C4-2B (cell line): ENCODE measurements at regions not wholly inside any gene's neighbourhood (a gene's known extent, or its start where the extent isn't known, plus 50 kb on each side); places are given as distances from the start of the nearest gene placed in this dataset.

Source experiments
- H3K27ac ChIP-seq: fragments of 450-650 bp; 2 replicates; pipeline ENCODE4 v1.5.1; 2017
- ZFX ChIP-seq: fragments of 450-650 bp; IDR thresholded peaks from 2 replicates; pipeline ENCODE4 v1.6.1; 2017
- TF ChIP-seq, protein P1 (sequence below): fragments of 450-650 bp; conservative IDR thresholded peaks from 2 replicates; pipeline ENCODE4 v1.5.1; 2017; ENCODE audit warnings: mild to moderate bottlenecking

DNA sequence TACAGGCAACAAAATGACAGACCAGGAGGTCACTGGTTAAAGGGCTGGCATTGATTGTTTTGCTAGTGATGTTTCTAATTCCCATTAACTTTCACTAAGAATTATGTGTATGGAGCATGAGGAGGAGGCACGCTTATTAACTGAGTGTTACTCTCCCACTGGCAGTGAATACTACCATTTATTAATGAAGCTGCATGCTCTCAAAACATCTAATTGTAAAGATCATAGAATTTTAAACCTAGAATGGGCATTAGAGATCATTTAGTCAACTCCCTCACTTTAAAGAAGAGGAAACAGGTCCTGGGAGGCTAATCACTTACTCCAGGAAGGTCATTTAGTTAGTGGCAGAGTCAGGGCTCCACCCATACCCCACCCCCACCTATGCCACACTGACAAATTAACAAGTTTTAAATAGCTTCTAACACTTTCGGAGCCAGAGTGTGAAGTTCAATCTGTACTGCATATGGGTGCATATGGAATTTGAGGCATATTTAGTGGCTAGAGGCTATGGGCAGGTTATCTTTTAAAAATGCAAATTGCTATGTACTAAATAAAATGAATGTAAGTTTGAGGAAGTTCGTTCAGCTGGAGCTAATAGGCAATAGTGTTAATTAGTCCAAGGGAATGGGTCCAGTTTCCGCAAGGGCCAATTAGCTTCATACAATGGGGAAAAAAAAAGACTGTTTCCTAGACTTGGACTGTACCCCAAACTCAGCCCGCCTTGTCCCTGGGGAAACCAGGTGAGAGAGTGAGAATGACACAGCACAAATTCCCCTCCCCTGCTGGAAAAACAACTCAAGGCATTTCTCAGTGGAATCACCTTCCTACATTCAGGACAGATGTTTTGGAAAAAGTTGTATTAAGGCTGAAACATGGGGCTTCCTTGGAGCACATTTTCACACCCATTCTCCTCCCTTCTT lies 178.8 kb downstream of the ICOS start:
- H3K27ac ChIP-seq = no peak overlapping the region
- TF ChIP-seq, protein P1, sequence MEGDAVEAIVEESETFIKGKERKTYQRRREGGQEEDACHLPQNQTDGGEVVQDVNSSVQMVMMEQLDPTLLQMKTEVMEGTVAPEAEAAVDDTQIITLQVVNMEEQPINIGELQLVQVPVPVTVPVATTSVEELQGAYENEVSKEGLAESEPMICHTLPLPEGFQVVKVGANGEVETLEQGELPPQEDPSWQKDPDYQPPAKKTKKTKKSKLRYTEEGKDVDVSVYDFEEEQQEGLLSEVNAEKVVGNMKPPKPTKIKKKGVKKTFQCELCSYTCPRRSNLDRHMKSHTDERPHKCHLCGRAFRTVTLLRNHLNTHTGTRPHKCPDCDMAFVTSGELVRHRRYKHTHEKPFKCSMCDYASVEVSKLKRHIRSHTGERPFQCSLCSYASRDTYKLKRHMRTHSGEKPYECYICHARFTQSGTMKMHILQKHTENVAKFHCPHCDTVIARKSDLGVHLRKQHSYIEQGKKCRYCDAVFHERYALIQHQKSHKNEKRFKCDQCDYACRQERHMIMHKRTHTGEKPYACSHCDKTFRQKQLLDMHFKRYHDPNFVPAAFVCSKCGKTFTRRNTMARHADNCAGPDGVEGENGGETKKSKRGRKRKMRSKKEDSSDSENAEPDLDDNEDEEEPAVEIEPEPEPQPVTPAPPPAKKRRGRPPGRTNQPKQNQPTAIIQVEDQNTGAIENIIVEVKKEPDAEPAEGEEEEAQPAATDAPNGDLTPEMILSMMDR = no peak
- TF ChIP-seq ZFX = no peak

DNA sequence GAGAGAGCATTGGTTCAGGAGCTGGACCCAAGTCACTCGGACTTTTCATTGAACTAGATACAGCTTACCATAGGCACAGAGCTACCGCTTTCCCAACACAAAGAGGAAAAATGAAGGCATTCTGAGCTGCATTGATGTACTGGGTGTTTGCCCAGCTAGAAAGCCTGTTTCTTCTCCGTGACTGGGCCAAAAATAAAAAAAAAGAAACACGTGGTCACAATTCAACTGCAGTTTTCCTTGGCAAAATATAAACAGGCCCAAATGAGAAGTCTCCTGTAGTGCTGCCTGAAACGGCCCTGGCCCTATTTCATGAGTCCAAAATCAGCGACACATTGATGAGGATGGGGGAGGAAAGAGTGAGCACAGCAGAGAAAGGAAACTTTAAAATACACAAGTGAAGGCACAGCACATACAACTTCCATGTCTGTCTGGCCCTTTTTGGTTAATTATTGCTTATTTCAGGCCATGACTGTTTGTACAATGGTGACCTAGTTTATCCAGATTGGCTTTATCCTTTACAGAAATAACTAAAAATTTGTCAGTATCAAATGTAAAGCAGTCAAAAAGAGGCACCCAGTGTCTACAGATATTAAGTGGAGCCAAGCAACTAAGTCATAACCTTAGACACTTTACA lies 179.7 kb downstream of the ICOS start:
- no peak for TF ChIP-seq ZFX
- TF ChIP-seq, protein P1 = no peak
- no peak overlapping the region for H3K27ac ChIP-seq

DNA sequence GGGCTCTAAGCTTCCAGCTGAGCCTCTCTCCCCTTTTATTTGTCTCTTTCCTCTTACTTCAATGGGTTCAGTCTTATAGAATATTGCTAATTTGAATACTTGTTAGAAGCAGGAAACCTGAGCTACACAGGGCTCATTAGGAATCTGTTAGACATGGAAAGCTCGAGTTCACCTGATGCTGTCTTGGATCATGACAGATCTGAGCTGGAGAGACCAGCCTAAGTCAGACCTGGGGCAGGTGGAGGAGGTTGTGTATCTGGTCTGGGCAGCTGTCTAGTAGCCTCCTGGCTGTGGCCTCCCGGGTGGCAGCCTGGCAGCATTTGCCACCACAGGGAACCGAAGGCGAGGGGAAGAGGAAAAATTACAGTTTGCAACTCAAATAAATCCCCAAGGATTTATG lies 185.9 kb downstream of the ICOS start:
- no peak overlapping the region for H3K27ac ChIP-seq
- TF ChIP-seq, protein P1 = no peak
- TF ChIP-seq ZFX = no peak

DNA sequence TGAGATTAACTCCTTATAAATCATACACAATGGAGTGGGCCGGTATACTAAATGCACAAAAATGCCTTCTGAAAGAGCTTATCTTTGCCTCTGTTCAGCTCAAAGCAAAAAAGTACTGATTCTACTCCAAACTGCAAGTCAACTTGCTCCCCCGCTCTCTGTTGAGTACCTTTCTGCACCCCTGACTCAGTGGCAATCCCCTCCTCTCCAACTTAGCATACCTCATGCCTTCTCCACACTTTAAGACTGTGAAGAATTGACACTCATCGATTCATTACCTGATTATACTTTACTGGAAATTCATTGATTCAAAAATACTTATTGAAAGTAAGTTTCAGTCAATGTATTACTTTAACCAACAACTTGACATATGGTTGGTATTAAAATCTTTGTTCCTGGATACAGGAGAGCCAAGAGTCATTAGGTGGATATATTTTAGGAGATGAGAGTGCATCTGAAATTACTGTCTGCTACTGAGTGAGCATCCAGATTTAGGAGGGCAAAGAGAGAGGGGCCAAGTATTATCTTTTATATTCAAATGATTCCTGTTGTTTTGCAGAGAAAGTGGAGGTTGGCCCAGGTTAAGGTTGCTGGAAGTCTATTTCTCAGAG lies 187.7 kb downstream of the ICOS start:
- H3K27ac ChIP-seq = no peak overlapping the region
- no peak for TF ChIP-seq ZFX
- TF ChIP-seq, protein P1 = no peak

DNA sequence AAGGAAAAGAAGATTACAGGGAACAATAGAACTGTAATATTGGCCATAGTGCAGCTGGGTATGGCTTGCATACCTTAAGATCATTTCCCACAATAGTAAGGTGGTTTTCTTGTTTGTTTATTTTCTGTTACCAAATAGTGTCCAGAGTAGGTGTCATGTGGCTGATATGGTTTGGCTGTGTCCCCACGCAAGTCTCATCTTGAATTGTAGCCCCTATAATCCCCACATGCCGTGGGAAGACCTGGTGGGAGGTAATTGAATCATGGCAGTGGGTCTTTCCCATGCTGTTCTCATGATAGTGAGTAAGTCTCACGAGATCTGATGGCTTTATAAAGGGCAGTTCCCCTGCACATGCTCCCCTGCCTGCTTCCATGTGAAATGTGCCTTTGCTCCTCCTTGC lies 190.1 kb downstream of the ICOS start:
- H3K27ac ChIP-seq = no peak overlapping the region

DNA sequence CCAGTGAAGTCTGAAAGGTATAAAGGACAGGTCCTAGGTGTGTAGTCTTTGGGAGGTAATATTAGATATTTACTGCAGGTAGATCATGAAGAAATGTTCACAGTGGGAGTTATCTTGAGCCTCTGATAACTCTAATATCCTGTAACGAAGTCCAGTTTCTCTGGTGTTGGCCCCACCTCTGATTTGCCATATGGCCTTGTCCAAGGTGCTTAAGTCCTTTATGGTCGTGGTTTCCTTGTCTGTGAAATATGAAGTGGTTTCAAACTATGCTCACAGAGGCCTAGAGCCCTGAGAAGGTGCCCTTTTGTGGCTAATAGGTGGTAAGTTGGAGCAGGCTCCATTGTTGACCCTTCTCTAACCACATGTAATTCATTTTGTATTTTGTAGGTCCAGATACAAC lies 190.7 kb downstream of the ICOS start:
- TF ChIP-seq, protein P1 = no peak
- TF ChIP-seq ZFX = no peak

More for the DNA sequence above, 190.1 kb downstream of the ICOS start:
- TF ChIP-seq ZFX = no peak
- TF ChIP-seq, protein P1 = no peak

DNA sequence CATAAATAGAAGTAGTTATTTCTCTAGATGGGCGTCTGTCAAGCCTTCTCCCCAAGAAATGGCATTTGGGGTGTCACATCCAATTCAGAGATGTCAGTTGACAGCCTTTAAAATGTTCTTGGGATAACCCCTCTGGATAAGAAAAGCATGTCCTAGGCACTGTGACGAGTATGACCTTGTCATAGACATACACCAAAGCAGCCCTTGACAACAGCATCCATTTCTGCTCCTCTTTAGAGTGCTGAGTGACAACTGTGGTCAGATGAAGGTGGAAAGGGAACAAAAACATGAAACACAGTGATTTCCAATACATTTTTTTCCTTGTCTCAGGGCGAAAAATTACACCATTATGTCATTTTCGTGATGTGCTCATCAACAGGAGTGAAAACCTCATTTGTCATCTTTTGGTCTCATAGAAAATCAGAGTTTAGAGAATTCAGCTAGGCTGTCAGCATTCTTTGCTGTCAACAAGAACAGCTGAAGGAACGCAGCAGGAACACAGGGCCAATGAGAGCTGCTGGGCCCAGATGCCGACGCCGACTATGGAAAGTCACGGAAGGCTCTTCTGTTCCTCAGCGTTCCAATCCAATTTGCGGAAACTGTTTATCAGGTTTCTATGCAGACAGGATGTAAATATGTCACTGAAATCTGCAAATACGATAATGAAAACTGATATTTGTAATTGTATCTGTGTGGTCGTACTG lies 193.2 kb downstream of the ICOS start:
- TF ChIP-seq ZFX = no peak
- TF ChIP-seq, protein P1 = no peak
- H3K27ac ChIP-seq = no peak overlapping the region

More for the DNA sequence above, 190.7 kb downstream of the ICOS start:
- no peak overlapping the region for H3K27ac ChIP-seq
